Trophoblast cell (in vitro differentiated cells and primary cell): ENCODE measurements at regions not wholly inside any gene's neighbourhood (a gene's known extent, or its start where the extent isn't known, plus 50 kb on each side); places are given as distances from the start of the nearest gene placed in this dataset.
A peak's percentile ranks its signal among the peaks of the same experiment; 100 is the strongest.

ENCODE experiments used
- DNase-seq, 2 donors: peaks; one replicate each; pipeline ENCODE4 v3.0.0-alpha.2; 2016
- H2AFZ ChIP-seq: 2 replicates; pipeline ENCODE4 v1.6.1; 2013; ENCODE audit warnings: low read length, moderate library complexity, mild to moderate bottlenecking; ENCODE audit not compliant: insufficient read depth, poor library complexity
- H2AK5ac ChIP-seq: 2 replicates; pipeline ENCODE4 v1.6.1; 2013; ENCODE audit warnings: mild to moderate bottlenecking, low read length
- H2BK120ac ChIP-seq: 2 replicates; pipeline ENCODE4 v1.6.1; 2013; ENCODE audit warnings: low read length, mild to moderate bottlenecking, moderate library complexity; ENCODE audit not compliant: insufficient read depth, poor library complexity
- H2BK12ac ChIP-seq: 2 replicates; pipeline ENCODE4 v1.6.1; 2013; ENCODE audit warnings: mild to moderate bottlenecking, low read length, moderate library complexity
- H2BK5ac ChIP-seq: 2 replicates; pipeline ENCODE4 v1.6.1; 2013; ENCODE audit warnings: low read length, low read depth, moderate library complexity, mild to moderate bottlenecking; ENCODE audit not compliant: poor library complexity
- H3K14ac ChIP-seq: 2 replicates; pipeline ENCODE4 v1.6.1; 2013; ENCODE audit warnings: mild to moderate bottlenecking, low read length
- H3K18ac ChIP-seq: 2 replicates; pipeline ENCODE4 v1.6.1; 2013; ENCODE audit warnings: mild to moderate bottlenecking, low read length
- H3K23ac ChIP-seq: 2 replicates; pipeline ENCODE4 v1.6.1; 2013; ENCODE audit warnings: low read length
- H3K27ac ChIP-seq: 2 replicates; pipeline ENCODE4 v1.5.1; 2013; ENCODE audit warnings: low read depth, mild to moderate bottlenecking, inconsistent platforms, low read length, moderate library complexity
- H3K27me3 ChIP-seq: 2 replicates; pipeline ENCODE4 v1.6.1; 2013; ENCODE audit warnings: inconsistent platforms, mild to moderate bottlenecking, low read length, moderate library complexity; ENCODE audit not compliant: insufficient read depth
- H3K36me3 ChIP-seq, 2 experiments: 1 replicate in 1 of 2; 2 replicates in 1 of 2; pipeline ENCODE4 v1.6.1; 2013; ENCODE audit warnings: low read length in 2 of 2, mild to moderate bottlenecking in 2 of 2, moderate library complexity in 1 of 2; ENCODE audit not compliant: insufficient read depth in 2 of 2, control insufficient read depth in 1 of 2
- H3K4ac ChIP-seq: 2 replicates; pipeline ENCODE4 v1.6.1; 2013; ENCODE audit warnings: low read depth, mild to moderate bottlenecking, low read length, moderate library complexity
- H3K4me1 ChIP-seq, 2 experiments: 1 replicate in 1 of 2; 2 replicates in 1 of 2; pipeline ENCODE4 v1.6.1; 2013; ENCODE audit warnings: low read length in 2 of 2, mild to moderate bottlenecking in 2 of 2, moderate library complexity in 1 of 2; ENCODE audit not compliant: insufficient read depth in 2 of 2, control insufficient read depth in 1 of 2
- H3K4me2 ChIP-seq: 2 replicates; pipeline ENCODE4 v1.6.1; 2013; ENCODE audit warnings: inconsistent platforms, mild to moderate bottlenecking, low read length, moderate library complexity
- H3K4me3 ChIP-seq: 2 replicates; pipeline ENCODE4 v1.5.1; 2013; ENCODE audit warnings: mild to moderate bottlenecking, low read depth, low read length, inconsistent platforms
- H3K79me1 ChIP-seq: one replicate; pipeline ENCODE4 v1.6.1; 2013; ENCODE audit warnings: low read length
- H3K79me2 ChIP-seq: 2 replicates; pipeline ENCODE4 v1.6.1; 2013; ENCODE audit warnings: low read length, mild to moderate bottlenecking; ENCODE audit not compliant: control insufficient read depth, insufficient read depth, poor library complexity
- H3K9ac ChIP-seq: 2 replicates; pipeline ENCODE4 v1.6.1; 2013; ENCODE audit warnings: mild to moderate bottlenecking, low read length
- H3K9me3 ChIP-seq: 2 replicates; pipeline ENCODE4 v1.6.1; 2013; ENCODE audit warnings: low read depth, mild to moderate bottlenecking, control low read depth, inconsistent platforms, low read length; ENCODE audit not compliant: insufficient read depth
- H4K12ac ChIP-seq: 2 replicates; pipeline ENCODE4 v1.6.1; 2013; ENCODE audit warnings: low read depth, mild to moderate bottlenecking, low read length, moderate library complexity
- H4K8ac ChIP-seq: 2 replicates; pipeline ENCODE4 v1.6.1; 2013; ENCODE audit warnings: low read depth, mild to moderate bottlenecking, low read length, moderate library complexity
- H4K91ac ChIP-seq: one replicate; pipeline ENCODE4 v1.6.1; 2013; ENCODE audit warnings: low read depth, mild to moderate bottlenecking, low read length, moderate library complexity
- WGBS: extraction: QIAGEN DNeasy Blood & Tissue Kit; methylation state at CpG from one replicate; pipeline ENCODE4 v1.1.7; 2013; ENCODE audit warnings: missing lambda C conversion rate; ENCODE audit not compliant: insufficient read length, insufficient coverage; ENCODE audit errors: extremely low coverage; 5-methylcytosine and 5-hydroxymethylcytosine counted together

DNA sequence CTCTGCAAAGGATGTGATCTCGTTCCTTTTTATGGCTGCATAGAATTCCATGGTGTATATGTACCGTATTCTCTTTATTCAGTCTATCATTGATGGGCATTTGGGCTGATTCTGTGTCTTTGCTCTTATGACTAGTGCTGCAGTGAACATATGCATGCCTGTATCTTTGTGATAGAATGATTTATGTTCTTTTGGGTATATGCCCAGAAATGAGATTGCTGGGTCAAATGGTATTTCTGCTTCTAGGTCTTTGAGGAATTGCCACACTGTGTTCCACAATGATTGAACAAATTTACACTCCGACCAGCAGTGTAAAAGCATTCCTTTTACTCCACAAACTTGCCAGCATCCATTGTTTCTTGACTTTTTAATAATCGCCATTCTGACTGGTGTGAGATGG, 60.2 kb upstream of the ADORA2B start:
- Histone ChIP-seq H3K4me1 (peaks cover 0 to 3% of the 10 kb centered on the region in 2 experiments), H4K8ac (no peak overlapping the region), H3K23ac (no peak overlapping the region), H3K9me3 (no peaks in the 10 kb centered on the region), H3K4ac (no peak overlapping the region), H2BK12ac (no peak overlapping the region), H3K18ac (no peak overlapping the region), H3K4me2 (no peak overlapping the region), H3K27me3 (no peaks in the 10 kb centered on the region), H4K91ac (no peak overlapping the region), H2AK5ac (no peak overlapping the region), H3K36me3 (no peaks in the 10 kb centered on the region), H2BK5ac (no peak overlapping the region), H3K9ac (no peak overlapping the region), H2BK120ac (no peak overlapping the region), H2AFZ (no peak overlapping the region), H3K14ac (no peak overlapping the region), H3K79me2 (no peaks in the 10 kb centered on the region), H3K27ac (no peak overlapping the region), H4K12ac (no peak overlapping the region), H3K79me1 (no peaks in the 10 kb centered on the region), H3K4me3 (no peak overlapping the region)
- no CpG with 5 or more reads among the region's 4 CpGs for WGBS
- DNase-seq = no peak

GRCh38 chr17:15885770-15886169, 59.2 kb upstream of the ADORA2B start:
- Histone ChIP-seq H3K4ac (no peak overlapping the region), H2AK5ac (no peak overlapping the region), H3K79me2 (no peaks in the 10 kb centered on the region), H3K18ac (no peak overlapping the region), H3K14ac (no peak overlapping the region), H2BK12ac (no peak overlapping the region), H3K27ac (no peak overlapping the region), H3K27me3 (no peaks in the 10 kb centered on the region), H2AFZ (no peak overlapping the region), H2BK120ac (no peak overlapping the region), H3K4me2 (no peak overlapping the region), H3K23ac (no peak overlapping the region), H3K9me3 (no peaks in the 10 kb centered on the region), H4K91ac (no peak overlapping the region), H3K79me1 (no peaks in the 10 kb centered on the region), H3K36me3 (no peaks in the 10 kb centered on the region), H2BK5ac (no peak overlapping the region), H4K8ac (no peak overlapping the region), H3K4me1 (peaks cover 0 to 3% of the 10 kb centered on the region in 2 experiments), H3K9ac (peak overlapping the region; percentile 52), H4K12ac (no peak overlapping the region), H3K4me3 (no peak overlapping the region)
- DNase-seq = no peak
- no CpG with 5 or more reads among the region's 2 CpGs for WGBS

DNA sequence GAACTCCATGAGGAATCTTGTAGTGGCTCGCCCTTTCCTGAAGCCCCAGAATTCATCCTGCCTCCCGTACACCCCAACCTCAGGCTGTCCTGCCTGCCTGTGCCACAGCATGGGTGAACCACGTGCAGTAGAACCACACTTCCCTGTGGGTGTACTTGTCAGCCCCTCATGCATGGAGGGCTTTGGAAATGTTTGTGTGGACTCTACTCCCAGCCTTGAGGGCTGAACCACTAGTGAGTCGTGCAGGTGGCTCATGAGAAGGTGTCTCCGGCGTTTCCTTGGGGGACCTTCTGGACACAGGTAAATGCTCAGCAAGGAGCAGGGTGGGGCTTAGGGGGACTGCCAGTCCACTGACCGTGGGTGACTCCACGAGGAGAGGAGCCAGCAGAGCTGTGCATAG, 58.7 kb upstream of the ADORA2B start:
- Histone ChIP-seq H3K27me3 (no peaks in the 10 kb centered on the region), H2AFZ (no peak overlapping the region), H2AK5ac (no peak overlapping the region), H3K4ac (no peak overlapping the region), H3K4me1 (peaks cover 0 to 3% of the 10 kb centered on the region in 2 experiments), H4K91ac (no peak overlapping the region), H3K23ac (no peak overlapping the region), H3K4me3 (no peak overlapping the region), H3K27ac (no peak overlapping the region), H3K4me2 (no peak overlapping the region), H2BK5ac (no peak overlapping the region), H4K12ac (no peak overlapping the region), H3K9me3 (no peaks in the 10 kb centered on the region), H3K18ac (no peak overlapping the region), H2BK120ac (no peak overlapping the region), H3K79me1 (no peaks in the 10 kb centered on the region), H3K36me3 (no peaks in the 10 kb centered on the region), H3K14ac (no peak overlapping the region), H3K9ac (no peak overlapping the region), H4K8ac (no peak overlapping the region), H2BK12ac (no peak overlapping the region), H3K79me2 (no peaks in the 10 kb centered on the region)
- WGBS = no CpG with 5 or more reads among the region's 8 CpGs
- DNase-seq = no peak

DNA sequence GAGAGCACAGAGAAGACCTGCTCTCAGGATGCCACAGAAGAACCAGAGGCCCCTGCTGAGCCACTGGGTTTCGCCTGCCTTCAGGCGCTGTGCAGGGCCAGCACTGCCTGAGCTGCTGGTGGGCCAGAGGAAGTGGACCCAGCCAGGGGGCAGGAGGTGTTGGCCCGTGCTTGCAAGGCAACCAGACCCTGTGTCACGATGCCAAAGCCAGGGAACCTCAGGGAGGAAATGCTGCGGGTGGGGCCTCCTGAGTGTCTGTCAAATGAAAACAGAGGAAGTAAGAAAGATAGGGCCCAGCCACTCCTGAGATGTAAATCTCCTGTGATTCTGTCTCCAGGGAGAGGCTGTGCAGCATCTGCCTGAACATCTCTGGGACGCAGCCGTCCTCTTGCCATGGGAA, 58.1 kb upstream of the ADORA2B start:
- no CpG with 5 or more reads among the region's 7 CpGs for WGBS
- H3K9ac ChIP-seq = no peak overlapping the region
- H3K79me2 ChIP-seq = no peaks in the 10 kb centered on the region
- no peaks in the 10 kb centered on the region for H3K27me3 ChIP-seq
- H3K4ac ChIP-seq = no peak overlapping the region
- no peak overlapping the region for H3K4me2 ChIP-seq
- no peak overlapping the region for H2AK5ac ChIP-seq
- H3K18ac ChIP-seq = no peak overlapping the region
- no peak overlapping the region for H4K8ac ChIP-seq
- H2AFZ ChIP-seq = no peak overlapping the region
- H3K4me1 ChIP-seq = peaks cover 0 to 3% of the 10 kb centered on the region in 2 experiments
- H3K27ac ChIP-seq = no peak overlapping the region
- H4K91ac ChIP-seq = peak overlapping the region; percentile 22
- H3K4me3 ChIP-seq = no peak overlapping the region
- no peak for DNase-seq
- H3K14ac ChIP-seq = no peak overlapping the region
- no peaks in the 10 kb centered on the region for H3K79me1 ChIP-seq
- H3K23ac ChIP-seq = no peak overlapping the region
- H4K12ac ChIP-seq = no peak overlapping the region
- H3K9me3 ChIP-seq = no peaks in the 10 kb centered on the region
- H2BK5ac ChIP-seq = no peak overlapping the region
- H2BK12ac ChIP-seq = no peak overlapping the region
- no peaks in the 10 kb centered on the region for H3K36me3 ChIP-seq
- H2BK120ac ChIP-seq = no peak overlapping the region
